ENCODE measurements at regions not wholly inside any gene's neighbourhood (a gene's known extent, or its start where the extent isn't known, plus 50 kb on each side); places are given as distances from the start of the nearest gene placed in this dataset.

GRCh38 chr7:17528636-17529035, 230.2 kb downstream of the AHR start:
- H3K4me3 ChIP-seq (ENCODE audit: low read depth, low read length), result no peak overlapping the region
- TF ChIP-seq CTCF (IDR thresholded peaks at IDR 0.05; ENCODE audit: low read depth, low read length), result no peak

- TF ChIP-seq CTCF (IDR thresholded peaks at IDR 0.05; ENCODE audit: low read depth, low read length), result no peak
- no peak overlapping the region for H3K4me3 ChIP-seq (ENCODE audit: low read depth, low read length)
Measured at GRCh38 chr7:17530244-17530643, 231.8 kb downstream of the AHR start.

GRCh38 chr7:17530741-17531421, 232.4 kb downstream of the AHR start:
- no peak overlapping the region for H3K4me3 ChIP-seq (ENCODE audit: low read depth, low read length)
- TF ChIP-seq CTCF (IDR thresholded peaks at IDR 0.05; ENCODE audit: low read depth, low read length), result no peak

GRCh38 chr7:17532861-17533404, 234.5 kb downstream of the AHR start:
- no peak overlapping the region for H3K4me3 ChIP-seq (ENCODE audit: low read depth, low read length)
- TF ChIP-seq CTCF (IDR thresholded peaks at IDR 0.05; ENCODE audit: low read depth, low read length), result no peak

GRCh38 chr7:17534348-17534747, 235.9 kb downstream of the AHR start:
- TF ChIP-seq CTCF (IDR thresholded peaks at IDR 0.05; ENCODE audit: low read depth, low read length), result no peak
- no peak overlapping the region for H3K4me3 ChIP-seq (ENCODE audit: low read depth, low read length)

GRCh38 chr7:17535776-17536175, 237.3 kb downstream of the AHR start:
- H3K4me3 ChIP-seq (ENCODE audit: low read depth, low read length), result no peak overlapping the region

More at GRCh38 chr7:17535776-17536175, 237.3 kb downstream of the AHR start:
- no peak for TF ChIP-seq CTCF (IDR thresholded peaks at IDR 0.05; ENCODE audit: low read depth, low read length)
